Activated T-cell treated with anti-CD3 and anti-CD28 coated beads, Interleukin-2, amount 50 U/mL, for 72 hours (primary cell): ENCODE measurements at regions not wholly inside any gene's neighbourhood (a gene's known extent, or its start where the extent isn't known, plus 50 kb on each side); places are given as distances from the start of the nearest gene placed in this dataset.

Experiments used
- ATAC-seq, 2 donors: fragments of 150-1000 bp; cut with Tn5 transposase; replicated peaks in 1 of 2; 2 replicates each; pipeline ENCODE4 v1.10.0; 2021; ENCODE audit warnings: moderate library complexity in 2 of 2, mild to moderate bottlenecking in 1 of 2
- DNase-seq, 2 donors: peaks; one replicate each; pipeline ENCODE4 v3.0.0; 2021 to 2022; ENCODE audit warnings: mixed read lengths in 1 of 2
- H3K27ac Mint-ChIP-seq: one replicate; pipeline ENCODE4 v1.8.0; 2022; ENCODE audit warnings: mild to moderate bottlenecking, moderate library complexity, mixed read lengths
- H3K27me3 Mint-ChIP-seq: one replicate; pipeline ENCODE4 v1.8.0; 2022; ENCODE audit warnings: low read depth, mixed read lengths
- H3K36me3 Mint-ChIP-seq, 2 donors: one replicate each; pipeline ENCODE4 v1.8.0; 2022; ENCODE audit warnings: mixed read lengths in 2 of 2, mild to moderate bottlenecking in 1 of 2; ENCODE audit not compliant: insufficient read depth in 2 of 2
- H3K4me1 Mint-ChIP-seq: one replicate; pipeline ENCODE4 v1.8.0; 2022; ENCODE audit warnings: low read depth, mixed read lengths
- H3K4me3 Mint-ChIP-seq, 2 donors: one replicate each; pipeline ENCODE4 v1.8.0; 2022; ENCODE audit warnings: mild to moderate bottlenecking in 2 of 2, mixed read lengths in 2 of 2, moderate library complexity in 2 of 2
- H3K9me3 Mint-ChIP-seq, 2 donors: one replicate each; pipeline ENCODE4 v1.8.0; 2022; ENCODE audit warnings: mixed read lengths in 2 of 2

DNA sequence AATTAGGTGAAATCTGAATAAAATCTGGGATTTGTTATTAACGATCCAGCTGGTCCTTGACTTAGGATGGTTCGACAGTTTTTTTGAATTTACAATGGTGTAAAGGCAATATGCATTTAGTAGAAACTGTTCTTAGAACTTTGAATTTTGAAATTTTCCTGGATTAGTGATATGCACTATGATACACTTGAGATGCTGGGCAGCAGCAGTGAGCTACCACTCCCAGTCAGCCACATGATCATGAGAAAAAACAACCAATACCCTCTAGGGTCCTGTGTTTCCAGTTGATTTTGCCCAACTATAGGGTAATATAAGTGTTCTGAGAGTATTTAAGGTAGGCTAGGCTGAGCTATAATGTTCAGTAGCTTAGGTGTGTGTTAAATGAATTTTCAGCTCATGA, 303.7 kb downstream of the GPAT3 start:
- no peak overlapping the region for H3K4me3 Mint-ChIP-seq
- no peak for DNase-seq
- H3K4me1 Mint-ChIP-seq = no peaks in the 10 kb centered on the region
- no peak for ATAC-seq
- no peaks in the 10 kb centered on the region for H3K27me3 Mint-ChIP-seq
- H3K9me3 Mint-ChIP-seq = no peaks in the 10 kb centered on the region
- no peak overlapping the region for H3K27ac Mint-ChIP-seq
- H3K36me3 Mint-ChIP-seq = no peaks in the 10 kb centered on the region

DNA sequence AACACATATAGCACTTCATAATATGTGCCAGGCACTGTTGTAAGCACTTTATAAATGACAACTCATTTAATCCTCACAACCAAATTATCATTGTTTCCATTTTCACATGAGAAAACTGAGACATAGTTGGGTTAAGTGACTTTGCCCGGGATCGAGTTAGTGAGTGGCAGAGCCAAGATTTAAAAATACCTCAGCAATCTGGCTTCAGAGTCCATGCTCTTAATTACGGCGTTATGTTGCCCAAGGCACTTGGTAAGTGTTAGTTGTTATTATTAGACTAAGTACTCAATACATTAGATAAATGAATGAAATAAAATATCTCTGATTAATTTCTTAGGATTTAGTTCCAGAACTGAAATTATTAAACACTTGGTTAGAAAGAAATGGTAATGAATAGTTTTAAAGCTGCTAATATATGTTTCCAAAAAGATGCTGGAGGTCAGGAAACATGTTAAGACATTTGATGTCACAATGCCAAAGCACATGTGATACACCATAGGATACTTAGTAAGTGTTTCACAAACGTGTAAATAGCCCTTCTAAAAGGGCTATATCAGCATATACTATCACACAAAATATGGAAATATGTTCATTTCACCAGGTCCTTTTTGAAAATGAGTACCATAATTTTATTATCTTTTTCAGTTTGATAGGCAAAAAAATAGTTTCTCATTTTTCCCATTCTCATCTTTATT, 301.9 kb downstream of the GPAT3 start:
- H3K36me3 Mint-ChIP-seq = no peaks in the 10 kb centered on the region
- no peaks in the 10 kb centered on the region for H3K4me1 Mint-ChIP-seq
- ATAC-seq = no peak

DNA sequence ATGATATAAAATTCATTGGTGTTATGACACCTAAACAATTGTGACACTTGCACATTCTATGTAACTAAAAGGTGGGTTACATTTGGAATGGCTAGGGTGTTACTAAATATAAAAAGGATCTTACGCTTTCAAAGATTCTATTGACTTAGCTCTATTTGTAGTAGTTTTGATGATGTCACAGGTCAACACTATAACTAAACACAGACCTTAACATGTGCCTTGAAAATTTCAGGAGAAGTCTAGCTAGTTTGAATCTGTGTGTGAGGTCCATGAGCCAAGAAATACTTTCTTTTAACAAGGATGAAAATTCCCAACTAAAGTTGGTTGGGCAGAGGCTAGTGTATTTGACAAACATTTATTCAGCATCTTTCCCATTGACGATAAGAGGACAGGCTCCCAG, 298.0 kb downstream of the GPAT3 start:
- Mint-ChIP-seq H3K4me1 (no peaks in the 10 kb centered on the region), H3K9me3 (no peaks in the 10 kb centered on the region), H3K27me3 (no peaks in the 10 kb centered on the region), H3K36me3 (no peaks in the 10 kb centered on the region), H3K27ac (no peak overlapping the region), H3K4me3 (no peak overlapping the region)
- ATAC-seq = no peak
- DNase-seq = no peak

More for the DNA sequence above, 301.9 kb downstream of the GPAT3 start:
- no peak overlapping the region for H3K4me3 Mint-ChIP-seq
- no peak overlapping the region for H3K27ac Mint-ChIP-seq
- DNase-seq = no peak
- H3K27me3 Mint-ChIP-seq = no peaks in the 10 kb centered on the region
- no peaks in the 10 kb centered on the region for H3K9me3 Mint-ChIP-seq

DNA sequence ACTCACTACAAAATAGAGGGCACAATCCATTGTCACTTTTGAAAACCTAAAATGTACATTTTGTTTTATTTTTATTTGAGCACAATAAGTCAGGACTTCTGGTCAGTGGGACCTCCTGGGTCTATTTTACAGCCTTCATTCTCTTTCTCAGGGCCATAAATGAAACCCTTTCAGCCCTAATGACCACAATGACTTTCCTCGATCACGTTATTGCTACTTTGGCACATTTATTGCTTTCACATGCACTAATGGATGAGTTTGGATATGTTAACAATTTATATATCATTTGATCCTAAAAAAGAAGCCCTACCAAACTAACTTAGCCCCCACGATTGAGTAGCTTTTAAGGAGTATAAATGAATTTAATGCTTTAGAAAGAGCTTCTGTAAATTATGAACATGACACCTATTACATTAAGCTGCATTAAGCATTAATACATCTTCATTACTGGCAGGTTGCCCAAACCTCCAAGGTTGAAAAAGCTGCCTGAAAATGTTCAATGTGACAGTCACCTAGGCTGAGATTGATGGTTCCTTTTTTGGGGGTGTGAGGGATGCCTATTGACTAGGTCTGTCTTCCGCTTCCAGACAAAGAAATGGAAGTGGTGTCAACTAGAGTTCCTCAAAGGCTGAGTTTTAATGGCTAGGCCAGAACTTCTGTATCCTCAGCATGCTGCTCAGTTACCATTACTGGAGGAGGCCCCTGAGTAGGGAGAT, 296.4 kb downstream of the GPAT3 start:
- H3K9me3 Mint-ChIP-seq = no peaks in the 10 kb centered on the region
- no peak for ATAC-seq
- no peak overlapping the region for H3K27ac Mint-ChIP-seq
- H3K36me3 Mint-ChIP-seq = no peaks in the 10 kb centered on the region
- DNase-seq = no peak
- no peaks in the 10 kb centered on the region for H3K27me3 Mint-ChIP-seq
- H3K4me1 Mint-ChIP-seq = no peaks in the 10 kb centered on the region
- H3K4me3 Mint-ChIP-seq = no peak overlapping the region

DNA sequence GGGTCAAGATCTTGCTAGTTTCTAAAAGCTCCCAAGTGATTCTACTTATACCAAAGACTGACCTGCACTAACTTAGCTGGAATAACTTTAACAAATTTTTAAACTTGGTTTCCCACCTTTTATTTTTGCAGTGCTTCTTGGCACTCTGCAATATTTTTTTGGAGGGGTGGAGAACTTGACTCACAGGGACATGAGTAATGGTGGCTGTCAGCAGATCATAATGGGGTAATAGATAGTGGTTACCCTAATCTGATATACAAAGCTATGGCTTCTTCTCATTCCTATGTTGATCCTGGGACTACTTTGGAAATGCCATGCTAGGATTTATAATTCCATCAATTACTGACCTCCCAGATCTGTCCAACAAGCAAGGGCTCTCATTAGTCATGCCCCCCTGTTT, 295.7 kb downstream of the GPAT3 start:
- Mint-ChIP-seq H3K27me3 (no peaks in the 10 kb centered on the region), H3K27ac (no peak overlapping the region), H3K4me1 (no peaks in the 10 kb centered on the region), H3K9me3 (no peaks in the 10 kb centered on the region), H3K4me3 (no peak overlapping the region), H3K36me3 (no peaks in the 10 kb centered on the region)
- DNase-seq = no peak
- no peak for ATAC-seq

DNA sequence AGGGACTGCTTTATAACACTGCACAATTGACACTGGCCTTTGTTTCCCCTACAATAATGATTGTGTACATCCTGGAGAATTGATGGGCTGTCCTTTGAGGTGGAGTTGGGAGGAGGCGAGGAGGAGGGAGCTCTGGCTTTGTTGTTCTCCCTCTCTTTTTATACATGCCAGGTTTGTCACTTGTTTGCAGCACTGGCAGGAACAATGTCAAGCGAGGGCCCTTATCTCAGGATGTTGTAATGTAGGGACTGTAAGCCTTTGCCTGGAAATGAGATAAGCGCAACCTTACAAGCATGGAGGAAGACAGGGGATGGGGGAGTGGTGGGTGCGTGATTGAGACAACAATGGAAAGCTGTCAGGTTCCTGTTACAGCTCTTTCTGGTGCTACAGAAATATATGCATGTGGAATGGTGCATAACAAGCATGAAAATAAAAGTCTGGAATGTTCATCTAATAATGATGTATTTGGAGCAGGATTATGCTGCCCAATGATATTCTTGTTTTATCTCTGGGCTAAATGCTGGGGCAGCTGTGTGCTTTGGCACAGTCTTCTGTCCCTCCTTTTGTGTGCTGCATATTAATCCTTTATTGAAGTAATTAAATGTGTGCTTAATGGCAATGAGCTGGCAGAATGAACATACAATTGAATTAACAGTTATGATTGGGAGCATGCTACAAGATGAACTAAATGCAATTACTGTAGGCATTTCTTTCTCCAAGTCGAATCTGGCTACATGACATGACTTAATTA, 294.4 kb downstream of the GPAT3 start:
- Mint-ChIP-seq H3K27me3 (no peaks in the 10 kb centered on the region), H3K36me3 (no peaks in the 10 kb centered on the region), H3K4me1 (no peaks in the 10 kb centered on the region), H3K27ac (no peak overlapping the region), H3K9me3 (peaks cover 0 to 2% of the 10 kb centered on the region in 2 donors), H3K4me3 (no peak overlapping the region)
- DNase-seq (no peak), ATAC-seq (no peak)

DNA sequence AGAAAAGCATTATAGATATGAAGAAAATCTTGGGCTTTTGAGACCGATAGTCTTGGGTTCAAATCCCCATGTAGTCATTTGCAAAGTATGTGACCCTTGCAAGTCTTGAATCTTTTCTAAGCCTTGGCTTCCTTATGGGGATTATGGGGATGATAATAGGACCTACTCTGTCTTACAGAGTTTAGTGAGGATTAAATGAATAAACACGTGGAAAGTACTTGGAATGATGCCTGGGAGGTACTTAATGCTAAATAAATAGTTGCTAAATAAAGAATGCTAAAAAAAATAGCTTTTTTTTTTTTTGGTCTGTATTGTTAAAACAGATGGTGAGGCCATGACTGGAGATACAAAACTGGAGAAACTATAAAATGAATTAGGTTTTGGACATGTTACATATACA, 292.7 kb downstream of the GPAT3 start:
- Mint-ChIP-seq H3K9me3 (peaks cover 0 to 2% of the 10 kb centered on the region in 2 donors), H3K36me3 (no peaks in the 10 kb centered on the region), H3K27ac (no peak overlapping the region), H3K4me3 (no peak overlapping the region), H3K4me1 (no peaks in the 10 kb centered on the region), H3K27me3 (no peaks in the 10 kb centered on the region)
- DNase-seq (no peak), ATAC-seq (no peak)

DNA sequence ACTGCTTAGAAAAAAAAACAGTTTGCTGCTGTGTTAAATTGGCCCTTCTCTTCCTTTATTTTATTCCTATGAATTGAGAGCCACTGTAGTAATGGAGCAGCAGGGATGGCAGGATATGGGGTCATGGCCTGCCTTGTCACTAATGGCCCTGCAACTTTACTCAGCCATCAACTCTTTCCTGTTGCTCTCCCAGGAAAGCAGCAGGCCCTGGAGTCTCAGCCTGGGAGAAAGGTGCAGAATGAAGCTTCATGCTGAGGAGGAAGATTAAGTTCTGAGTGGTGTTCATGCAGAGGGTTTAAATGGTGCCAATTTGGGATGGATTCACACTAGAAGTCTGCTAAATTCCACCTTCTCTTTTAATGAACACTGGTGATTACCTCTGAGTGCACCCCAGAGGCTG, 285.6 kb downstream of the GPAT3 start:
- DNase-seq (no peak), ATAC-seq (no peak)
- Mint-ChIP-seq H3K36me3 (peaks cover 0 to 2% of the 10 kb centered on the region in 2 donors), H3K4me1 (no peaks in the 10 kb centered on the region), H3K27ac (no peak overlapping the region), H3K4me3 (no peak overlapping the region), H3K9me3 (peaks cover 3 to 6% of the 10 kb centered on the region in 2 donors), H3K27me3 (no peaks in the 10 kb centered on the region)

DNA sequence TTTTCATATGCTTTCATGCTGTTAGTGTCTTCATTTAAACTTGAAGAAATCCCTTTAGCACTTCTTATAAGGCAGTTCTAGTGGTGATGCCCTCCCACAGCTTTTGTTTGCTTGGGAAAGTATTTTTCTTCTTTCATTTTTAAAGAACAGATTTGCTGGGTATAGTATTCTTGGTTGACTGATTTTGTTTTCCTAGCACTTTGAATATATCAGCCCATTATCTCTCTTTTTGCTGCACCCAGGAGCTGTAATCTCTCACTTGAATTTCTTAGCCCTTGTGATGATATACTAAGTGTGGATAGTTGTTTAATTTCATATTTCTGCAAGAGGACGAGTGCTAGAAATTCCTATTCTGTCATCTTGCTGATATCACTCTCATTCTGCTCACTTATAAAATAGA, 283.7 kb downstream of the GPAT3 start:
- Mint-ChIP-seq H3K4me3 (no peak overlapping the region), H3K27ac (no peak overlapping the region)

DNA sequence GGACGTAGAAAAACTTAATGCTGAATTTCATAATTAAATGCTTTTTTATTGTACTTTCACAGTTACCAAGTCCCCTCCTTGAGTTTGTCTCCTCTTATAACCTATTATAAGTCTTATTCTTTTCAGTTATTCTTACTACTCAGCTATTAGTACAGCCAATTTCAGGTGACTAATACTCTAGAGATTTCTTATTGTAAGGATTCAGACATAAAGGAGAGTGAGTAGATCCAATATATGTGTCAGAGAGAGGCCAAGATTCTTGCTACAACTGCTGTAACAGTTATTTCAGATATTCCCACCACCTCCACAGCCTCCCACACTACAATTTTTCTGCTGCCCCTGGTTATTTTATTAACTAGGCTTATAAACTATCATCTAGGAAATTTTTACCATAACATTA, 274.5 kb downstream of the GPAT3 start:
- no peak overlapping the region for H3K4me3 Mint-ChIP-seq
- H3K27me3 Mint-ChIP-seq = no peaks in the 10 kb centered on the region
- H3K4me1 Mint-ChIP-seq = no peaks in the 10 kb centered on the region
- H3K36me3 Mint-ChIP-seq = no peaks in the 10 kb centered on the region
- H3K27ac Mint-ChIP-seq = no peak overlapping the region
- H3K9me3 Mint-ChIP-seq = peaks cover 0 to 1% of the 10 kb centered on the region in 2 donors
- no peak for DNase-seq
- no peak for ATAC-seq

More for the DNA sequence above, 283.7 kb downstream of the GPAT3 start:
- Mint-ChIP-seq H3K36me3 (peaks cover 0 to 2% of the 10 kb centered on the region in 2 donors), H3K27me3 (no peaks in the 10 kb centered on the region), H3K4me1 (no peaks in the 10 kb centered on the region), H3K9me3 (peaks cover 3 to 6% of the 10 kb centered on the region in 2 donors)
- DNase-seq (no peak), ATAC-seq (no peak)

DNA sequence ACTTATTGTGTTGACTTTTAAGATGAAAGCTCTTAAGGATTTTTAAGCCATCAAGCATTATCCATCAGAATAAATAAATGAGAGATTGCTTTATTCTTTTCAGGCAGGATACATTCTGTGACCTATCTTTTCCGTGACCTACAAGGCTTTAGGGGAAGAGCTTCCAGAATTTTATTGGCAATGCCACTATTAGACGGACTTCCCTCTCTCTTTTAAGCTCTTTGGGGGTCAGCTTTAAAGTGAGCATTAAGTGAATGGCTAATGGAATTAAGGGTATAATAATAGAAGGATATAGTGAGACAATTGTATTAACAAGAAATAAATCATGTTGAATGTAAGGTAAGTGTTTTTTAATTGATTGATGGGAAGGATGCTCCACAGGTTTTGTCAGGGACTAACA, 273.7 kb downstream of the GPAT3 start:
- Mint-ChIP-seq H3K36me3 (no peaks in the 10 kb centered on the region), H3K27me3 (no peaks in the 10 kb centered on the region), H3K9me3 (peaks cover 0 to 3% of the 10 kb centered on the region in 2 donors), H3K4me1 (no peaks in the 10 kb centered on the region), H3K27ac (no peak overlapping the region), H3K4me3 (no peak overlapping the region)
- ATAC-seq = no peak
- no peak for DNase-seq

DNA sequence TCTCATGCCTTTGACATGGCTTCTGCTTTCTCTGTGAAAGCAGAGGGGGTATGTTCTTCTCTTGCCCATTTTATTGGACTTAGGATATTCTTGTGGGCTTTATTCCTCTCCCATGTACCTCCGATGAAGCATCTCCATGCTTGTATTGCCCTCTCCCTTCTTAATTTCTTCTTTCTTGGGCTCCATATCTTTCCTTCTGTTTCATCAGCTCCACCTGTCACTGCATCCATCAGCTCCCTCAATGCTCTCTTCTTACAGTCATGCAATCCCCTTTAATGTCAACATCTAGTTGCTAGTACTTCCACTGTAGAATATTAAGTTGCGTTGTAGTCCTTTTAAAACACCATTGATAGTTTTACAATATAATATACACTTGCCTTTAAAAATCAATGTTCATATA, 257.6 kb downstream of the GPAT3 start:
- no peaks in the 10 kb centered on the region for H3K27me3 Mint-ChIP-seq
- no peak overlapping the region for H3K4me3 Mint-ChIP-seq
- no peaks in the 10 kb centered on the region for H3K36me3 Mint-ChIP-seq
- H3K27ac Mint-ChIP-seq = no peak overlapping the region
- no peaks in the 10 kb centered on the region for H3K4me1 Mint-ChIP-seq
- no peak for ATAC-seq
- no peaks in the 10 kb centered on the region for H3K9me3 Mint-ChIP-seq
- DNase-seq = no peak

DNA sequence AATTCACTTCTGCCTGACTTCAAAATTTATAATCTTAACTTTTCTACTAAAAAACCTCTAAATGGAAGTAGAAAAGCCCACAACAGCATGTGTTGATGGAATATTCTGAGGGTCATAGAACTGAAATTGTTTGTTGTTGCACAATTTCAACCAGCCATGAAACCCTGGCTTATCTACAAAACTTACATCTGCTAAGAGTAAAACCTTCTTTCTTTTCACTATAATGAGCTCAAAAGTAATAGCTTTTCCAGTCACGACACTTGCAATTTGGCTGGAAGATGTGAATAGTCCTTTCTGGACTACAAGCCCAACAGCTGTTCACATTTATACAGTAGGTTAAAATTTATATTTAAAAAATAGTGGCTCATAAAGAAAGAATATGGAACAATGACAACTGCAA, 250.0 kb downstream of the GPAT3 start:
- ATAC-seq = no peak
- no peaks in the 10 kb centered on the region for H3K36me3 Mint-ChIP-seq
- DNase-seq = no peak
- no peaks in the 10 kb centered on the region for H3K9me3 Mint-ChIP-seq
- no peaks in the 10 kb centered on the region for H3K4me1 Mint-ChIP-seq
- peaks cover 6% of the 10 kb centered on the region for H3K27me3 Mint-ChIP-seq
- no peak overlapping the region for H3K27ac Mint-ChIP-seq
- no peak overlapping the region for H3K4me3 Mint-ChIP-seq
